ENCODE measurements at regions not wholly inside any gene's neighbourhood (a gene's known extent, or its start where the extent isn't known, plus 50 kb on each side); places are given as distances from the start of the nearest gene placed in this dataset.

- TF ChIP-seq CTCF (IDR thresholded peaks at IDR 0.05) (no peak), POLR2A (IDR thresholded peaks at IDR 0.05) (no peak)
Measured at GRCh38 chr10:78313636-78314035, 280.0 kb downstream of the RPS24 start.

Data from suprapubic skin (tissue), 3 donors.